OCI-LY1 (cell line): ENCODE measurements at regions not wholly inside any gene's neighbourhood (a gene's known extent, or its start where the extent isn't known, plus 50 kb on each side); places are given as distances from the start of the nearest gene placed in this dataset.

Source experiments
- H2AFZ ChIP-seq: fragments of 200-600 bp; sonication (generic), shearing (Covaris generic); 2 replicates; pipeline ENCODE4 v1.6.0; 2014; ENCODE audit warnings: antibody characterized with exemption, mild to moderate bottlenecking, low read length
- H3F3A ChIP-seq: fragments of 200-600 bp; sonication (generic), shearing (Covaris generic); 2 replicates; pipeline ENCODE4 v1.6.0; 2014; ENCODE audit warnings: mild to moderate bottlenecking, antibody characterized with exemption, low read length, moderate library complexity; ENCODE audit not compliant: insufficient read depth
- H3K27ac ChIP-seq: fragments of 200-600 bp; sonication (generic); 2 replicates; pipeline ENCODE4 v1.5.1; 2014; ENCODE audit warnings: low read length, mixed run types, mild to moderate bottlenecking, low read depth; ENCODE audit not compliant: poor library complexity, severe bottlenecking
- H3K27me3 ChIP-seq: fragments of 200-600 bp; sonication (generic); 2 replicates; pipeline ENCODE4 v1.6.0; 2014; ENCODE audit warnings: antibody characterized with exemption, mild to moderate bottlenecking, low read length, moderate library complexity; ENCODE audit not compliant: insufficient read depth
- H3K36me3 ChIP-seq: fragments of 200-600 bp; sonication (generic); 2 replicates; pipeline ENCODE4 v1.6.1; 2014; ENCODE audit warnings: mild to moderate bottlenecking, antibody characterized with exemption, low read length, moderate library complexity, mixed read lengths; ENCODE audit not compliant: insufficient read depth
- H3K4me1 ChIP-seq: fragments of 200-600 bp; sonication (generic); 2 replicates; pipeline ENCODE4 v1.5.1; 2014; ENCODE audit warnings: mild to moderate bottlenecking, low read length, moderate library complexity; ENCODE audit not compliant: insufficient read depth, severe bottlenecking
- H3K4me2 ChIP-seq: fragments of 200-600 bp; sonication (generic), shearing (Covaris generic); 2 replicates; pipeline ENCODE4 v1.6.1; 2014; ENCODE audit warnings: low read length
- H3K4me3 ChIP-seq: fragments of 200-600 bp; sonication (generic); 2 replicates; pipeline ENCODE4 v1.5.1; 2014; ENCODE audit warnings: low read length, low read depth, mild to moderate bottlenecking, mixed read lengths; ENCODE audit not compliant: poor library complexity, severe bottlenecking
- H3K79me2 ChIP-seq: fragments of 200-600 bp; shearing (Covaris generic); 2 replicates; pipeline ENCODE4 v1.6.1; 2016; ENCODE audit warnings: mixed run types, low read length, mixed read lengths; ENCODE audit not compliant: insufficient read depth
- H3K9ac ChIP-seq: fragments of 200-600 bp; sonication (generic), shearing (Covaris generic); 2 replicates; pipeline ENCODE4 v1.6.1; 2014; ENCODE audit warnings: mild to moderate bottlenecking, low read length, mixed read lengths
- H3K9me2 ChIP-seq: fragments of 200-600 bp; sonication (generic), shearing (Covaris generic); 2 replicates; pipeline ENCODE4 v1.6.1; 2014; ENCODE audit warnings: low read depth, mild to moderate bottlenecking, low read length, mixed read lengths
- H3K9me3 ChIP-seq: fragments of 200-600 bp; shearing (Covaris generic); 2 replicates; pipeline ENCODE4 v1.6.1; 2014; ENCODE audit warnings: low read length, mixed read lengths
- H4K20me1 ChIP-seq: fragments of 200-600 bp; sonication (generic), shearing (Covaris generic); 2 replicates; pipeline ENCODE4 v1.6.0; 2016; ENCODE audit warnings: mild to moderate bottlenecking, low read length; ENCODE audit not compliant: insufficient read depth
- EZH2 ChIP-seq: fragments of 200-600 bp; sonication (generic), shearing (Covaris generic); IDR thresholded peaks from 2 replicates; pipeline ENCODE4 v1.8.0; 2017; ENCODE audit warnings: borderline replicate concordance, mixed run types, mild to moderate bottlenecking, antibody characterized with exemption, low read length, moderate library complexity, mixed read lengths
- TF ChIP-seq, protein P1 (sequence below): fragments of 200-600 bp; sonication (generic), shearing (Covaris generic); IDR thresholded peaks from 2 replicates; pipeline ENCODE4 v1.5.1; 2017; ENCODE audit warnings: mild to moderate bottlenecking, antibody characterized with exemption, low read length, moderate library complexity, mixed read lengths

DNA sequence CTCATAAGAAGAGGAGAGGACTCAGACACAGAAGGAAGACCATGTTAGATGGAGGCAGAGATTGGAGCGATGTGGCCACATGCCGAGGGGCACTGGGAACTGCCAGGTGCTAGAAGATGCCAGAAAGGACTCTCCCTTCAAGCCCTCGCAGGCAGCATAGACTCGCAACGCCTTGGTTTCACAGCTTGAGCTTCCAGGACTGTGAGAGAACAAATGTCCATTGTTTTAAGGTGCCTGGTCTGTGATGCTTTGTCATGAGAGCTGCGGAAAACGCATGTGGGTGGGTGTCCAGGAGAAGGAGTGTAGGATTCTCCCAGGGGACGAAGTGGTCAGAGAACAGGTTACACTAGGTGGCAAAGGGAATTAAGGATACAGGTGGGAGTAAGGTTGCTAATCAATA lies 125.9 kb upstream of the USP29 start:
- Histone ChIP-seq H3K79me2 (no peaks in the 10 kb centered on the region), H2AFZ (no peak overlapping the region), H4K20me1 (no peaks in the 10 kb centered on the region), H3K4me3 (no peak overlapping the region), H3K4me2 (no peak overlapping the region), H3K27me3 (no peaks in the 10 kb centered on the region), H3K4me1 (no peaks in the 10 kb centered on the region), H3K9ac (no peak overlapping the region), H3K27ac (no peak overlapping the region), H3K9me3 (no peaks in the 10 kb centered on the region), H3K36me3 (no peaks in the 10 kb centered on the region), H3K9me2 (no peaks in the 10 kb centered on the region), H3F3A (no peaks in the 10 kb centered on the region)
- TF ChIP-seq, protein P1, sequence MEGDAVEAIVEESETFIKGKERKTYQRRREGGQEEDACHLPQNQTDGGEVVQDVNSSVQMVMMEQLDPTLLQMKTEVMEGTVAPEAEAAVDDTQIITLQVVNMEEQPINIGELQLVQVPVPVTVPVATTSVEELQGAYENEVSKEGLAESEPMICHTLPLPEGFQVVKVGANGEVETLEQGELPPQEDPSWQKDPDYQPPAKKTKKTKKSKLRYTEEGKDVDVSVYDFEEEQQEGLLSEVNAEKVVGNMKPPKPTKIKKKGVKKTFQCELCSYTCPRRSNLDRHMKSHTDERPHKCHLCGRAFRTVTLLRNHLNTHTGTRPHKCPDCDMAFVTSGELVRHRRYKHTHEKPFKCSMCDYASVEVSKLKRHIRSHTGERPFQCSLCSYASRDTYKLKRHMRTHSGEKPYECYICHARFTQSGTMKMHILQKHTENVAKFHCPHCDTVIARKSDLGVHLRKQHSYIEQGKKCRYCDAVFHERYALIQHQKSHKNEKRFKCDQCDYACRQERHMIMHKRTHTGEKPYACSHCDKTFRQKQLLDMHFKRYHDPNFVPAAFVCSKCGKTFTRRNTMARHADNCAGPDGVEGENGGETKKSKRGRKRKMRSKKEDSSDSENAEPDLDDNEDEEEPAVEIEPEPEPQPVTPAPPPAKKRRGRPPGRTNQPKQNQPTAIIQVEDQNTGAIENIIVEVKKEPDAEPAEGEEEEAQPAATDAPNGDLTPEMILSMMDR, result no peak
- TF ChIP-seq EZH2, result no peak

DNA sequence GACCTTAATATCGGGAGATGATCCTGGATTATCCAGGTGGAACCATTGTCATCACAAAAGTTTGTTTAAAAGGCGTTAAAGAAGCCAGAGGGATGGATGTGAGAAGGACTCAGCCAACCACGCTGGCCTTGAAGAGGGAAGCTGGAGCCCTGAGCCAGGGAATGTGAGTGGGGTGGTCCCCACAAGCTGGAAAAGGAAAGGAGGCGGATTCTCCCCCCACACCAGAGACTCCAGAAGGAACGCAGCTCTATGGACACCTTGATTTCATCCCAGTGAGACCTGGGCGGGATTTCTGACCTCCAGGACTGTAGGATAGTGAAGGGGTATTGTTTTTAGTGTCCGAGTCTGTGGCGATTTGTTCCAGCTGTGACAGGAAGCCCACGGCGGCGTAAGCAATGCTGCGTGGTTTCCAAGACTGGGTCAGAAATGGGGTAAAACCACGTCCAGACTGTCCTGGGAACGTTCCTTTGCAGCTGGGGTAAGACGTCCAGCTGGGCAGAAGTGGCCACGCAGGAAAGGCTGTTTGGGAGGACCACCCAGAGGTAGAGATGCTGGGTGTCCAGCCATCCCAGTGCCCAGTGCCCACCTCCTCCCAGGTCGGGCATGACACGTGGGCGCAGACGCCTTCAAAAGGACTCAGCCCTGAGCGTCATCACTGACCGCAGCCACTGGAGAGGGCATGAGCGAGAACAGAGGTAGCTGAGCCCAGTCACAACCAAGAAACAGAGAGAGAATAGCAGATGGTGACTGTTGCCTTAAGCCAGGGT lies 125.4 kb upstream of the USP29 start:
- no peak overlapping the region for H3K27ac ChIP-seq
- H3K36me3 ChIP-seq, result no peaks in the 10 kb centered on the region
- H3K4me3 ChIP-seq, result no peak overlapping the region
- no peaks in the 10 kb centered on the region for H3F3A ChIP-seq
- no peaks in the 10 kb centered on the region for H3K4me1 ChIP-seq
- no peak overlapping the region for H3K4me2 ChIP-seq
- no peaks in the 10 kb centered on the region for H3K9me2 ChIP-seq
- no peaks in the 10 kb centered on the region for H3K9me3 ChIP-seq
- H3K79me2 ChIP-seq, result no peaks in the 10 kb centered on the region
- no peak overlapping the region for H3K9ac ChIP-seq
- no peak overlapping the region for H2AFZ ChIP-seq
- H4K20me1 ChIP-seq, result no peaks in the 10 kb centered on the region
- TF ChIP-seq EZH2, result no peak
- TF ChIP-seq, protein P1, result no peak
- no peaks in the 10 kb centered on the region for H3K27me3 ChIP-seq

DNA sequence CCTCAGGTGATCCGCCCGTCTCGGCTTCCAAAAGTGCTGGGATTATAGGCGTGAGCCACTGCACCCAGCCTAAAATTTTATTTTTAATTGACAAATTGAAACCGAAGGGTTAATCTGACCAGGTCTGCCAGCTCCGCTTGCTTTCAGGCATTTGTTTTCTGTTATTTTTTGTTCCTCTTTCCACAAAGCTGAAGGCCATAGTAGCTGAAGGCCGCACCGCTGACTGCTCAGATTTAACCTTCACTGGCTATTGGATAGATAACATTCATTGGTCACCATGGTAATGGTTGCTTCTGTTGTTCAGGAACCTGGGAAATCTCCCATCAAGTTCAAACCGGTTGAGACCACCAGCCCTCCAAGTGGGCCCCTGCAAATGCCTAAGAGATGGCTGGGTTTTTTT lies 124.5 kb upstream of the USP29 start:
- Histone ChIP-seq H3K27ac (no peak overlapping the region), H2AFZ (no peak overlapping the region), H3K9me2 (no peaks in the 10 kb centered on the region), H3K4me1 (no peaks in the 10 kb centered on the region), H4K20me1 (no peaks in the 10 kb centered on the region), H3F3A (no peaks in the 10 kb centered on the region), H3K4me3 (no peak overlapping the region), H3K79me2 (no peaks in the 10 kb centered on the region), H3K9me3 (no peaks in the 10 kb centered on the region), H3K36me3 (no peaks in the 10 kb centered on the region), H3K9ac (no peak overlapping the region), H3K27me3 (no peaks in the 10 kb centered on the region), H3K4me2 (no peak overlapping the region)
- TF ChIP-seq EZH2, result no peak
- TF ChIP-seq, protein P1, result no peak
